Left ventricle myocardium inferior (tissue), 1 donor: ENCODE measurements at regions not wholly inside any gene's neighbourhood (a gene's known extent, or its start where the extent isn't known, plus 50 kb on each side); places are given as distances from the start of the nearest gene placed in this dataset.

Source experiments
- DNase-seq: peaks from one replicate; pipeline ENCODE4 v3.0.0-alpha.2; 2020
- H3K27ac ChIP-seq: fragments of 200-600 bp; replicated peaks from 2 replicates; pipeline ENCODE4 v1.8.0; 2021
- H3K27me3 ChIP-seq: fragments of 200-600 bp; 2 replicates; pipeline ENCODE4 v1.8.0; 2021; ENCODE audit warnings: low read depth
- H3K36me3 ChIP-seq: fragments of 200-600 bp; 2 replicates; pipeline ENCODE4 v1.8.0; 2021
- H3K4me1 ChIP-seq: fragments of 200-600 bp; 2 replicates; pipeline ENCODE4 v1.8.0; 2021
- H3K4me3 ChIP-seq: fragments of 200-600 bp; 2 replicates; pipeline ENCODE4 v1.8.0; 2021; ENCODE audit warnings: mild to moderate bottlenecking, moderate library complexity
- H3K9me3 ChIP-seq: fragments of 200-600 bp; replicated peaks from 2 replicates; pipeline ENCODE4 v1.8.0; 2021
- CTCF ChIP-seq: fragments of 200-600 bp; IDR thresholded peaks from 2 replicates; pipeline ENCODE4 v1.8.0; 2021; ENCODE audit warnings: antibody characterized with exemption, mild to moderate bottlenecking, borderline replicate concordance
- intact Hi-C: fragments of 100-400 bp; cut with micrococcal nuclease; formaldehyde crosslinking; loops from one replicate; pipeline ENCODE4 v1.11.0; 2022
- donor health status: DM: no; HTN: yes; CAD: no; lungs with severe emphysema.

- peaks cover 8% of the 10 kb centered on the region for H3K27me3 ChIP-seq
- H3K36me3 ChIP-seq, result no peaks in the 10 kb centered on the region
- no peak overlapping the region for H3K27ac ChIP-seq
- H3K4me3 ChIP-seq, result no peak overlapping the region
- H3K9me3 ChIP-seq, result peaks cover 6% of the 10 kb centered on the region
- intact Hi-C loops, result no loop called here
- no peak for TF ChIP-seq CTCF
- no peak for DNase-seq
- H3K4me1 ChIP-seq, result no peaks in the 10 kb centered on the region
These were observed 177.1 kb upstream of the PTER start for GRCh38 chr10:16259726-16260125.

- no peaks in the 10 kb centered on the region for H3K36me3 ChIP-seq
- H3K9me3 ChIP-seq, result peaks cover 5% of the 10 kb centered on the region
- intact Hi-C loops, result no loop called here
- H3K4me3 ChIP-seq, result no peak overlapping the region
- no peak for TF ChIP-seq CTCF
- no peak overlapping the region for H3K27ac ChIP-seq
- H3K27me3 ChIP-seq, result peaks cover 8% of the 10 kb centered on the region
- no peaks in the 10 kb centered on the region for H3K4me1 ChIP-seq
- no peak for DNase-seq
These were observed 176.4 kb upstream of the PTER start for GRCh38 chr10:16260388-16260787.

GRCh38 chr10:16271571-16271970, 165.2 kb upstream of the PTER start:
- Histone ChIP-seq H3K9me3 (peaks cover 7% of the 10 kb centered on the region), H3K27ac (no peak overlapping the region), H3K36me3 (no peaks in the 10 kb centered on the region), H3K4me1 (no peaks in the 10 kb centered on the region), H3K4me3 (no peak overlapping the region), H3K27me3 (no peaks in the 10 kb centered on the region)
- no peak for TF ChIP-seq CTCF
- no peak for DNase-seq
- intact Hi-C loops, result no loop called here

GRCh38 chr10:16274911-16275310, 161.9 kb upstream of the PTER start:
- Histone ChIP-seq H3K27ac (no peak overlapping the region), H3K9me3 (no peaks in the 10 kb centered on the region), H3K36me3 (no peaks in the 10 kb centered on the region), H3K4me3 (no peak overlapping the region), H3K27me3 (peaks cover 4% of the 10 kb centered on the region), H3K4me1 (no peaks in the 10 kb centered on the region)
- no peak for TF ChIP-seq CTCF
- DNase-seq, result no peak
- intact Hi-C loops, result no loop called here

GRCh38 chr10:16280595-16280994, 156.2 kb upstream of the PTER start:
- intact Hi-C loops, result no loop called here
- H3K27ac ChIP-seq, result no peak overlapping the region
- H3K4me3 ChIP-seq, result no peak overlapping the region
- H3K27me3 ChIP-seq, result peaks cover 4% of the 10 kb centered on the region
- TF ChIP-seq CTCF, result no peak
- no peaks in the 10 kb centered on the region for H3K9me3 ChIP-seq
- DNase-seq, result no peak
- no peaks in the 10 kb centered on the region for H3K36me3 ChIP-seq
- H3K4me1 ChIP-seq, result no peaks in the 10 kb centered on the region

GRCh38 chr10:16292366-16292765, 144.4 kb upstream of the PTER start:
- Histone ChIP-seq H3K4me1 (no peaks in the 10 kb centered on the region), H3K27ac (no peak overlapping the region), H3K27me3 (no peaks in the 10 kb centered on the region), H3K4me3 (no peak overlapping the region), H3K9me3 (peaks cover 6% of the 10 kb centered on the region), H3K36me3 (no peaks in the 10 kb centered on the region)
- no peak for DNase-seq
- intact Hi-C loops, result no loop called here
- no peak for TF ChIP-seq CTCF
